ENCODE measurements at regions not wholly inside any gene's neighbourhood (a gene's known extent, or its start where the extent isn't known, plus 50 kb on each side); places are given as distances from the start of the nearest gene placed in this dataset.

DNA sequence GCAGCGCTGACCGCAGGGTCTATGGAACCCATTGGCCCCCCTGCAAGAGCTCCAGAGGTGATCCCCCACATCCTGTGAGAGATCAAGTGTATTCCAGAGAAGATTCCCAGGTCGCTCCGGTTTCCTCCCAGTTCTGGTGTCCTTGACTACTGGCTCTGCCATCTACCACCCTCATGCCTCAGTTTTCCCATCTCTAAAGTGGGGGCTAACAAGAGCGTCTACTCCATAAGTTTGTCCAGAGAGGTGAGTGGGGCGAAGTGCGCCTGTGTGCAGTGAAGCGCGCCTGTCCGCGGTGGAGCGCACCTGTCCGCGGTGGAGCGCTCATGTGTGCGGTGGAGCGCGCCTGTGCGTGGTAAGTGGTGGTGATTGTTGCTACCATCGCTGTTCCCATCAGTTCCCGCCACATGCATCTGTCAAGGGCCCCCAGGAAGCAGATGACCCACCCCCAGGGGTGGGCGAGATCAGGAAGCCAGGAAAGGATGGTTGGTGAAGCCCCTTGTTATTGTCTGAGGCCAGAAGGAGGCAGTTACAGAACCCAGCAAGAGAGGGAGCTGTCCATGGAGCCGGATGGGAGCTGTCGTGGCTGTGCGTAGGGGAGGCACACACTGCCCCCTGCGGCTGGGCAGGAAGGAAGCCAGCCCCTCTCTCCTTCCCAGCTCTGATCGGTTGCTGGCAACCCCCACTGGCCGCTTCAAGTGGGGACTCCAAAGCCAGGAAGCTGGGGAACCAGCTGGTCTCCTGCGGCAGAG is 73.2 kb upstream of the FGF3 start:
- TF ChIP-seq, protein P1, sequence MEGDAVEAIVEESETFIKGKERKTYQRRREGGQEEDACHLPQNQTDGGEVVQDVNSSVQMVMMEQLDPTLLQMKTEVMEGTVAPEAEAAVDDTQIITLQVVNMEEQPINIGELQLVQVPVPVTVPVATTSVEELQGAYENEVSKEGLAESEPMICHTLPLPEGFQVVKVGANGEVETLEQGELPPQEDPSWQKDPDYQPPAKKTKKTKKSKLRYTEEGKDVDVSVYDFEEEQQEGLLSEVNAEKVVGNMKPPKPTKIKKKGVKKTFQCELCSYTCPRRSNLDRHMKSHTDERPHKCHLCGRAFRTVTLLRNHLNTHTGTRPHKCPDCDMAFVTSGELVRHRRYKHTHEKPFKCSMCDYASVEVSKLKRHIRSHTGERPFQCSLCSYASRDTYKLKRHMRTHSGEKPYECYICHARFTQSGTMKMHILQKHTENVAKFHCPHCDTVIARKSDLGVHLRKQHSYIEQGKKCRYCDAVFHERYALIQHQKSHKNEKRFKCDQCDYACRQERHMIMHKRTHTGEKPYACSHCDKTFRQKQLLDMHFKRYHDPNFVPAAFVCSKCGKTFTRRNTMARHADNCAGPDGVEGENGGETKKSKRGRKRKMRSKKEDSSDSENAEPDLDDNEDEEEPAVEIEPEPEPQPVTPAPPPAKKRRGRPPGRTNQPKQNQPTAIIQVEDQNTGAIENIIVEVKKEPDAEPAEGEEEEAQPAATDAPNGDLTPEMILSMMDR (IDR thresholded peaks at IDR 0.05; ENCODE audit: control insufficient read depth, insufficient read depth, low read depth, low read length, missing control alignments) = peak; percentile 30
- no peak overlapping the region for H3K4me3 ChIP-seq (ENCODE audit: control insufficient read depth, low read depth, low read length)
- no peak for DNase-seq (ENCODE audit: low read depth)

DNA sequence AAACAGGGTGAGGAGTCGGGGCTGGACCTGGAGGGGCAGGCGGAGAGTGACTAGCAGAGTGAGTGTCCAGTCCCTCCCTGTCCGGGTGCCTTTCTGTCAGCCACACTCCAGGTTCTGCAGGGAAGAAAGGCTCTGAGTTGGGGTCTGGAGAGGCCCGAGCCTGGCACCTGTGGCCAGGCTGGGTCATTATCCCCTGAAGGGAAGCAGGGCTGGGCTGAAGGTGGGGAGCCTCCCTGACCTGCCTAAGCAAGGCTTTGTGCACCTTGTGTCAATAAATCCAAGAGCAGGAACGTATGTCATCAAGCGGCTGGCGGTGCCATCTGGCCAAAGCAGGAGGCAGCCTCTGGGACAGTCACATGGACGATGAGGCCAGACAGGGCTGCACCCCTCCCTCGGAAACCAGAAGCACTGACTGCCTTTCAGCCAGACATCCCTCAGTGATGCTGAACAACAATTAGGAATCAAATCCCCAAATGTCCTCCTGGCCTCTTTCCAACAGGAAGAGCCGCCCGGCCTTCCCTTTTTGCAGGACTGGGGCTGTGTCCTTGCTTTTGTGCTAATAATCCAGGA is 73.9 kb upstream of the FGF3 start:
- TF ChIP-seq, protein P1 (IDR thresholded peaks at IDR 0.05; ENCODE audit: control insufficient read depth, insufficient read depth, low read depth, low read length, missing control alignments) = no peak
- DNase-seq (ENCODE audit: low read depth) = no peak
- no peak overlapping the region for H3K4me3 ChIP-seq (ENCODE audit: control insufficient read depth, low read depth, low read length)

DNA sequence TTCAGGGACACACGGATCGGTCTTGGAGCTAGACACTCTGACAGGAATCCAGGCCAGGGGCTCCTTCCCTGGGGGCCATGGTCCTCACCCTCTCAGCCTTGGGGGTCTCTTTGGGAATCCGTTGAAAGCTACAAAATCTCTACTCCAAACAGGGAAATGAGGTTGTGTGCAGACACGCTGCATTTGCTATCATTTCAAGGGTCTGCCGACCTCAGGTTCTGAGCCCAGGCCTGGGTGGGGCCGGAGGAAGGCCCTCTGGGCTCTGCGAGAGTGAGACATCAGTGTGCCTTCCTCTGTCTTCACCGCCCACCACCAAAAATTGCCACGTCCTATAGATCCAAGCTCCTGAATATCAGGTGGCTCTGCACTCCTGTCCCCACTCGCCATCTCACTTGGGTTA is 74.4 kb upstream of the FGF3 start:
- TF ChIP-seq, protein P1 (IDR thresholded peaks at IDR 0.05; ENCODE audit: control insufficient read depth, insufficient read depth, low read depth, low read length, missing control alignments) = no peak
- no peak for DNase-seq (ENCODE audit: low read depth)
- H3K4me3 ChIP-seq (ENCODE audit: control insufficient read depth, low read depth, low read length) = no peak overlapping the region

DNA sequence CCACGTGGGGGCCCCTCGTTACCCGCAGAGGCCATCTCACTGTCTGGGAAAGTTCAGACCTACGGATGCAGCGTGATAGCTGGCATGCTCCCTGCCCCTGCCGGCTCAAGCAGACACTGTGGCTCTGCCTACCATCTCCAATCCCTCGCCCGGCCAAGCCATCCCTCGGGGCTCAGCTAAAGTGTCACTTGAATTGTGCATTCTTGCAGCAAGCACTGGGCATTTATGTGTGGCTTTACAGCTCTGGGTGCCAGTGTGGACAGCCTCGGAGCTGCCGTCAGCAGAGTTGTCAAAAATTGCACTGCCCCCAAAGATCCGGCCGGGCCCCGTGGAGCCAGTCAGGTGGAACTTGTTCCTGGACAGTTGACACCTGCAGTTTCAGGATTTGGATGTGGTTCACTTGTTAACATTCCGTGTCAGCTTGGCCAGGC is 75.0 kb upstream of the FGF3 start:
- TF ChIP-seq, protein P1 (IDR thresholded peaks at IDR 0.05; ENCODE audit: control insufficient read depth, insufficient read depth, low read depth, low read length, missing control alignments) = no peak
- no peak for DNase-seq (ENCODE audit: low read depth)
- no peak overlapping the region for H3K4me3 ChIP-seq (ENCODE audit: control insufficient read depth, low read depth, low read length)

DNA sequence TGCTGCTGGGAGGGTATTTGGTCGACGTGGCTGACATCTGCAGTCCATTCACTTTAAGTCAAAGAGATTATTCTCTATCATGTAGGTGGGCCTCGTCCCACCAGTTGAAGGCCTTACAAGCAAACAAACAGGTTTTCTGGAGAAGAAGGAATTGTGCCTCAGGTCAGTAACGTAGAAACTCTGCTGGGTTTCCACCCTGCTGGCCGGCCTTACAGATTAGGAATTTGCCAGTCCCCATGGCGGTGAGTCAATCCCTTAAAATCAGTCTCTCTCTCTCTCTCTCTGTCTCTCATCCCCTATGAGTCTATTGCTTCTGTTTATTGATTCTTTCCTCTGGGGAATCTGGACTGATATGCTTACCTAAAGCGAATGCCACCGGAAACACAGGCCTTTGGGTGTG is 75.4 kb upstream of the FGF3 start:
- no peak overlapping the region for H3K4me3 ChIP-seq (ENCODE audit: control insufficient read depth, low read depth, low read length)
- TF ChIP-seq, protein P1 (IDR thresholded peaks at IDR 0.05; ENCODE audit: control insufficient read depth, insufficient read depth, low read depth, low read length, missing control alignments) = no peak
- no peak for DNase-seq (ENCODE audit: low read depth)

DNA sequence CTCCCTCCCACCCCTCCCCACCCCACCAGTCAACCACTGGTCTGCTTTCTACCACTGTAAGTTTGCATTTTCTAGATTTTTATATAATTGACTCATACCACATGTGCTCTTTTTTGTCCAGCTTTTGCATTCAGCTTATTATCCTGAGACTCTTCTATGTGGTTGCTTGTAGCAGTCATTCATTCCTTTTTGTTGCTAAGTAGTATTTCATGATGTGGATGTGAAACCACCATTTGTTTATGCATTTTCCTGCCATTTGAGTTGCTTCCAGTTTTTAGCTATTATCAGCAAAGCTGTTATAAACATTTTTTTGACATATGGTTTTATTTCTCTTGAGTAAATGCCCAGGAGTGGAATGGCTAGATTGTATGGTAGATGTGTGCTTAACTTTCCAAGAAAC is 77.0 kb upstream of the FGF3 start:
- H3K4me3 ChIP-seq (ENCODE audit: control insufficient read depth, low read depth, low read length) = no peak overlapping the region
- no peak for DNase-seq (ENCODE audit: low read depth)
- TF ChIP-seq, protein P1 (IDR thresholded peaks at IDR 0.05; ENCODE audit: control insufficient read depth, insufficient read depth, low read depth, low read length, missing control alignments) = no peak

Data from AG09309 (cell line).